Myocyte (in vitro differentiated cells): ENCODE measurements at regions not wholly inside any gene's neighbourhood (a gene's known extent, or its start where the extent isn't known, plus 50 kb on each side); places are given as distances from the start of the nearest gene placed in this dataset.
"Not testable (repeated sequence)": the region's sequence is repeated elsewhere in the genome, so short reads cannot be mapped to it uniquely, and the experiment has no call there.

Experiments
- DNase-seq: peaks from one replicate; pipeline ENCODE4 v3.0.0-alpha.2; 2012; ENCODE audit warnings: low read depth

- DNase-seq: no peak
These were observed 565.9 kb upstream of the TECRL start for GRCh38 chr4:64975177-64975576.

GRCh38 chr4:64969081-64969480 is 559.8 kb upstream of the TECRL start:
- no peak for DNase-seq

- DNase-seq: no peak
These were observed 558.0 kb upstream of the TECRL start for GRCh38 chr4:64967286-64967685.

GRCh38 chr4:64960516-64960915 is 551.3 kb upstream of the TECRL start:
- no peak for DNase-seq

- DNase-seq: peak; percentile 46
These were observed 531.4 kb upstream of the TECRL start for GRCh38 chr4:64940698-64941097.

GRCh38 chr4:64935469-64936001 is 526.3 kb upstream of the TECRL start:
- DNase-seq: no peak

GRCh38 chr4:64911846-64912245 is 502.6 kb upstream of the TECRL start:
- DNase-seq: no peak

- DNase-seq: no peak
These were observed 494.7 kb upstream of the TECRL start for GRCh38 chr4:64903986-64904385.

- no peak for DNase-seq
These were observed 490.3 kb upstream of the TECRL start for GRCh38 chr4:64899563-64899962.

- not testable (repeated sequence) for DNase-seq
These were observed 489.8 kb upstream of the TECRL start for GRCh38 chr4:64899030-64899429.

GRCh38 chr4:64897683-64898082 is 488.4 kb upstream of the TECRL start:
- no peak for DNase-seq

- DNase-seq: no peak
These were observed 485.8 kb upstream of the TECRL start for GRCh38 chr4:64895031-64895430.

GRCh38 chr4:64893205-64893604 is 484.0 kb upstream of the TECRL start:
- DNase-seq: no peak

- no peak for DNase-seq
These were observed 480.8 kb upstream of the TECRL start for GRCh38 chr4:64889906-64890610.

- no peak for DNase-seq
These were observed 474.0 kb upstream of the TECRL start for GRCh38 chr4:64883087-64883807.

GRCh38 chr4:64882311-64883086 is 473.2 kb upstream of the TECRL start:
- DNase-seq: no peak

- no peak for DNase-seq
These were observed 471.3 kb upstream of the TECRL start for GRCh38 chr4:64880557-64880956.

GRCh38 chr4:64876021-64876420 is 466.8 kb upstream of the TECRL start:
- DNase-seq: no peak

- DNase-seq: no peak
These were observed 461.3 kb upstream of the TECRL start for GRCh38 chr4:64870558-64870957.

GRCh38 chr4:64857815-64858214 is 448.6 kb upstream of the TECRL start:
- no peak for DNase-seq

GRCh38 chr4:64857198-64857597 is 447.9 kb upstream of the TECRL start:
- DNase-seq: no peak

- no peak for DNase-seq
These were observed 437.2 kb upstream of the TECRL start for GRCh38 chr4:64846417-64846816.
